ENCODE measurements at regions not wholly inside any gene's neighbourhood (a gene's known extent, or its start where the extent isn't known, plus 50 kb on each side); places are given as distances from the start of the nearest gene placed in this dataset.

DNA sequence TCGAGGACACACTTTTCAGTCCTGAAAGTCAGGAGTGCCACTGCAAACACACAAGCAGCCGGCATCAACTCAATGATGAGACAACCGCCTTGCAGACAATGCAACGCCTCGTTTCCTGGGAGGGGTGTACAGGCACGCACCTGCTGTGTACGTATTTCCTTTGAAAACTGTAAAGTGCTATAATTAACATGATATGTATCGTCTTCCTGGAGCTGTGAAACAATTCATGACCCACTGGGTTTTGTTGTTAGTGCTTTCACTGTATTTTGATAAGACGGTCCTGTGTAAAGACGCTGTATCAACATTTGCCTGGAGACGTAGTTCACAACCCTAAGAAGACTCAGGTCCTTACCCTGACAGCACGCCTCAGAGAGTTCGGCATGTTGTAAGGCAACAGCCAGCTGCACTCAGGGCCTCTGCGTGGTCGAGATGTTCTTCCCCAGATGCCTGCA is 105.7 kb upstream of the ANO1 start:
- Histone ChIP-seq H3K4me1 (peaks cover 9% of the 10 kb centered on the region), H3K9me3 (no peaks in the 10 kb centered on the region), H3K36me3 (no peaks in the 10 kb centered on the region), H3K27ac (no peak overlapping the region), H3K27me3 (peaks cover 2% of the 10 kb centered on the region), H3K4me3 (no peak overlapping the region)
- TF ChIP-seq, protein P1, sequence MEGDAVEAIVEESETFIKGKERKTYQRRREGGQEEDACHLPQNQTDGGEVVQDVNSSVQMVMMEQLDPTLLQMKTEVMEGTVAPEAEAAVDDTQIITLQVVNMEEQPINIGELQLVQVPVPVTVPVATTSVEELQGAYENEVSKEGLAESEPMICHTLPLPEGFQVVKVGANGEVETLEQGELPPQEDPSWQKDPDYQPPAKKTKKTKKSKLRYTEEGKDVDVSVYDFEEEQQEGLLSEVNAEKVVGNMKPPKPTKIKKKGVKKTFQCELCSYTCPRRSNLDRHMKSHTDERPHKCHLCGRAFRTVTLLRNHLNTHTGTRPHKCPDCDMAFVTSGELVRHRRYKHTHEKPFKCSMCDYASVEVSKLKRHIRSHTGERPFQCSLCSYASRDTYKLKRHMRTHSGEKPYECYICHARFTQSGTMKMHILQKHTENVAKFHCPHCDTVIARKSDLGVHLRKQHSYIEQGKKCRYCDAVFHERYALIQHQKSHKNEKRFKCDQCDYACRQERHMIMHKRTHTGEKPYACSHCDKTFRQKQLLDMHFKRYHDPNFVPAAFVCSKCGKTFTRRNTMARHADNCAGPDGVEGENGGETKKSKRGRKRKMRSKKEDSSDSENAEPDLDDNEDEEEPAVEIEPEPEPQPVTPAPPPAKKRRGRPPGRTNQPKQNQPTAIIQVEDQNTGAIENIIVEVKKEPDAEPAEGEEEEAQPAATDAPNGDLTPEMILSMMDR (IDR thresholded peaks at IDR 0.05) = no peak
- intact Hi-C loops (cut with DNase I) = no loop called here
- DNase-seq = no peak
- ATAC-seq = no peak

DNA sequence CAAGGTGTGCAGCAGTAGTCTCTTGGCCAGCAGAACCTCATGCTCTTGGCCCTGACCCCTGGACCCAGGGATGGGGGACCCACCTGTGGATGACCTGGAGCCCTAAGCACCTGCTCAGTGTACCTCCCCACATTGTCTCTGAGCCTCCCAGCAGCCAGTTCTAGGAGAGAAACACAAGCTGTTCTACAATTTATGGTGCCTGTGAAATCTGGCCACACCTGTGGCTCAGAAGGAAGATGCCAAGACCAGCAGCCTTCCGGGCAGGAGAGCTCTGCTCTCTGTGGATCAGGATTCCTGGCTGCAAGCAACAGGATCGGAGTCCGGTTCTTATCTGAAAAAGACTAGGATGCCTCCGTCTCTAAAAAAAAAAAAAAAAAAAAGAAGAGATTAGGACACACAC is 103.6 kb upstream of the ANO1 start:
- H3K4me3 ChIP-seq = no peak overlapping the region
- no peak for DNase-seq
- H3K4me1 ChIP-seq = peaks cover 2% of the 10 kb centered on the region
- no peak overlapping the region for H3K27ac ChIP-seq
- intact Hi-C loops (cut with DNase I) = no loop called here
- TF ChIP-seq, protein P1 (IDR thresholded peaks at IDR 0.05) = no peak
- H3K9me3 ChIP-seq = no peaks in the 10 kb centered on the region
- peaks cover 3% of the 10 kb centered on the region for H3K27me3 ChIP-seq
- H3K36me3 ChIP-seq = no peaks in the 10 kb centered on the region
- ATAC-seq = no peak

DNA sequence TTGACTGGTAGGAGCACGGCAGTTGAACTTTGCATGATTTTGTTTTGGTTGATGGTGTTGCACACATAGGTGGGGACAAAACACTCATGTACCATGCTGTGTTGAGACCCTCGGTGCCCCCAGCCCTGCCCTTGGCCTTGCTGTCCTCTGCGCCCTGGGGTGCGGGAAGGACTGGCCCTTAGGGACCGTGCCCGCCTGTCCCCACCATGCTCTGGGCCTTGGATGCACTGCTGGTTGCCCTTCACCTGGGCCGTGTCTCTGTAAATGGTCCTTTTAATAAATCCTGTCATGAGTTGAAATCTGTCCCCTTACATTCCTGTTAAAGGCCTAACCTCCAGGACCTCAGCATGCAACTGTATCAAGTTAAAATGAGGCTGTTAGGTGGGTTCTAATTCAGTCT is 102.3 kb upstream of the ANO1 start:
- intact Hi-C loops (cut with DNase I) = no loop called here
- H3K9me3 ChIP-seq = no peaks in the 10 kb centered on the region
- peaks cover 3% of the 10 kb centered on the region for H3K27me3 ChIP-seq
- no peaks in the 10 kb centered on the region for H3K36me3 ChIP-seq
- DNase-seq (no peak), ATAC-seq (no peak)
- TF ChIP-seq, protein P1 (IDR thresholded peaks at IDR 0.05) = no peak
- peaks cover 5% of the 10 kb centered on the region for H3K4me1 ChIP-seq
- no peak overlapping the region for H3K4me3 ChIP-seq
- H3K27ac ChIP-seq = no peak overlapping the region

DNA sequence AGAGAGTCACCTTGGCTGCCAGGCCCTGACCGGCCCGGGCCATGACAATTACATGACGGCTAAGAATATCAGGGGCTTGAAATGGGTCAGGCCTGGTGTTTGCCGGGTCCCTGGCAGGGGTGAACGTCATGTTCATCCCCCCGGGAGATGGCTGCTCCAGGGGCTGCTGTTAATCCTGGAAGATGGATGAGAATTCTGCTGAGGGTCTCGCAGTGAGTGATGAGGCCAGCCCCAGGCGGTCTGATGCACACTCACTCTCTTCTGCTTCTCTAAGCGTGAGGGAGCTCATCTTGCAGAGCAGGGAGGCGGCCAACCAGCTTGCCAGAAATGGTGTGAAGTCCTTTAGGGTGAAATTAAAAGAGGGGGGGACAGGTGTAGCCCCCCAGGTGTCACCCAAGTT is 101.3 kb upstream of the ANO1 start:
- H3K4me3 ChIP-seq = no peak overlapping the region
- peaks cover 3% of the 10 kb centered on the region for H3K27me3 ChIP-seq
- DNase-seq = no peak
- H3K9me3 ChIP-seq = no peaks in the 10 kb centered on the region
- no peak overlapping the region for H3K27ac ChIP-seq
- TF ChIP-seq, protein P1 (IDR thresholded peaks at IDR 0.05) = no peak
- no peaks in the 10 kb centered on the region for H3K36me3 ChIP-seq
- H3K4me1 ChIP-seq = peaks cover 5% of the 10 kb centered on the region
- no peak for ATAC-seq
- intact Hi-C loops (cut with DNase I) = no loop called here

DNA sequence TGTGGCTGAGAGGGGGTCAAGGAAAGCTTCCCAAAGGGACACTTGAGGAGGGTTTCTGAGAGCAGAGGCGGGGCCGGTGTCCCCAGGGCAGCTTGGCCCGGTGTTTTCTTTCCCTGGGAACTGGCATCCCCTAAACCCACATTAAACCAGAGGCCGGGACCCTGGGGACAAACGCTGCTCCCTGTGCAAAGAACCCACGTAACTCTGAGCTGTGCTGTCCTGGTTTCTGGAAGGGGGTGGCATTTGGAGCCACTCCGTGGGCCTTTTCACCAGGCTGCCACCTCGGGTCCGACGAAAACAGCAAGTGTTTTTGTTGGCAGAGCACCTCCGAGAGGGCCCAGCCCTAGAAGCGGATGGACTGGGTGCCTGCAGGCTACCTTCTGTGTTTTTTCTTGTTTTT is 100.2 kb upstream of the ANO1 start:
- Histone ChIP-seq H3K4me1 (peaks cover 5% of the 10 kb centered on the region), H3K27ac (no peak overlapping the region), H3K4me3 (no peak overlapping the region), H3K9me3 (no peaks in the 10 kb centered on the region), H3K27me3 (peaks cover 3% of the 10 kb centered on the region), H3K36me3 (no peaks in the 10 kb centered on the region)
- DNase-seq (no peak), ATAC-seq (no peak)
- intact Hi-C loops (cut with DNase I) = no loop called here
- TF ChIP-seq, protein P1 (IDR thresholded peaks at IDR 0.05) = no peak
